HG02884 (cell line): ENCODE measurements at regions not wholly inside any gene's neighbourhood (a gene's known extent, or its start where the extent isn't known, plus 50 kb on each side); places are given as distances from the start of the nearest gene placed in this dataset.

Experiments
- ATAC-seq: cut with Tn5 transposase; IDR thresholded peaks from one replicate; pipeline ENCODE4 v1.9.1; 2021; ENCODE audit warnings: mild to moderate bottlenecking, moderate library complexity; ENCODE audit not compliant: unreplicated experiment

- ATAC-seq, result no peak
These were observed 148.2 kb upstream of the MLN start for GRCh38 chr6:33952016-33952415.

GRCh38 chr6:33950891-33951889 lies 147.4 kb upstream of the MLN start:
- ATAC-seq, result no peak

- no peak for ATAC-seq
These were observed 146.7 kb upstream of the MLN start for GRCh38 chr6:33950472-33950881.

- ATAC-seq, result no peak
These were observed 146.2 kb upstream of the MLN start for GRCh38 chr6:33949877-33950435.

GRCh38 chr6:33949111-33949510 lies 145.3 kb upstream of the MLN start:
- ATAC-seq, result no peak

- ATAC-seq, result no peak
These were observed 144.3 kb upstream of the MLN start for GRCh38 chr6:33947916-33948594.

GRCh38 chr6:33947047-33947446 lies 143.2 kb upstream of the MLN start:
- no peak for ATAC-seq

- ATAC-seq, result no peak
These were observed 142.1 kb upstream of the MLN start for GRCh38 chr6:33945931-33946330.

GRCh38 chr6:33944686-33945411 lies 141.0 kb upstream of the MLN start:
- ATAC-seq, result no peak

- no peak for ATAC-seq
These were observed 133.1 kb upstream of the MLN start for GRCh38 chr6:33936886-33937285.

GRCh38 chr6:33935439-33936080 lies 131.8 kb upstream of the MLN start:
- no peak for ATAC-seq

GRCh38 chr6:33934731-33935270 lies 131.0 kb upstream of the MLN start:
- no peak for ATAC-seq

- no peak for ATAC-seq
These were observed 129.3 kb upstream of the MLN start for GRCh38 chr6:33933101-33933500.

- ATAC-seq, result no peak
These were observed 128.0 kb upstream of the MLN start for GRCh38 chr6:33931799-33932198.

GRCh38 chr6:33929575-33930288 lies 125.9 kb upstream of the MLN start:
- ATAC-seq, result no peak

- no peak for ATAC-seq
These were observed 123.8 kb upstream of the MLN start for GRCh38 chr6:33927616-33928015.

GRCh38 chr6:33927112-33927511 lies 123.3 kb upstream of the MLN start:
- no peak for ATAC-seq

GRCh38 chr6:33926451-33926850 lies 122.6 kb upstream of the MLN start:
- ATAC-seq, result no peak

GRCh38 chr6:33925936-33926335 lies 122.1 kb upstream of the MLN start:
- ATAC-seq, result no peak

- no peak for ATAC-seq
These were observed 121.4 kb upstream of the MLN start for GRCh38 chr6:33925210-33925609.
